LNCAP (cell line): ENCODE measurements at regions not wholly inside any gene's neighbourhood (a gene's known extent, or its start where the extent isn't known, plus 50 kb on each side); places are given as distances from the start of the nearest gene placed in this dataset.

Source experiments
- CTCF ChIP-seq: fragments of 450-650 bp; IDR thresholded peaks from 2 replicates; pipeline ENCODE4 v1.5.1; 2017; ENCODE audit warnings: mild to moderate bottlenecking

- no peak for TF ChIP-seq CTCF
Measured at GRCh38 chr4:20505927-20506326, 194.3 kb upstream of the PACRGL start.

- TF ChIP-seq CTCF, result no peak
Measured at GRCh38 chr4:20506827-20507226, 193.4 kb upstream of the PACRGL start.

- no peak for TF ChIP-seq CTCF
Measured at GRCh38 chr4:20509315-20509714, 190.9 kb upstream of the PACRGL start.

GRCh38 chr4:20512033-20512792 lies 188.0 kb upstream of the PACRGL start:
- TF ChIP-seq CTCF, result no peak

- TF ChIP-seq CTCF, result no peak
Measured at GRCh38 chr4:20512985-20513384, 187.3 kb upstream of the PACRGL start.

- TF ChIP-seq CTCF, result no peak
Measured at GRCh38 chr4:20520901-20521300, 179.4 kb upstream of the PACRGL start.

- no peak for TF ChIP-seq CTCF
Measured at GRCh38 chr4:20528508-20528907, 171.8 kb upstream of the PACRGL start.

- TF ChIP-seq CTCF, result no peak
Measured at GRCh38 chr4:20529691-20530090, 170.6 kb upstream of the PACRGL start.
